K562 (cell line): ENCODE measurements at regions not wholly inside any gene's neighbourhood (a gene's known extent, or its start where the extent isn't known, plus 50 kb on each side); places are given as distances from the start of the nearest gene placed in this dataset.

Source experiments
- ATAC-seq: fragments of 200-7000 bp; cut with Tn5 transposase; 3 replicates; pipeline ENCODE4 v1.9.1; 2020; ENCODE audit warnings: moderate library complexity
- BruUV-seq: library from RNA; stranded (reverse); fragments of 400-500 nt; replicated peaks from 2 replicates; lab custom pipeline; 2021; lab: Mats Ljungman, UMichigan
- CTCF ChIA-PET: fragments of 300-600 bp; formaldehyde crosslinking; extraction: SDS; loops from one replicate; lab custom pipeline; 2021; ENCODE audit warnings: low intra/inter-chr PET ratio; lab: Yijun Ruan, JAX
- POLR2A ChIA-PET: fragments of 300-600, 350-650 bp; sonication (Branson Sonifier 250); formaldehyde crosslinking; extraction: SDS; loops from one replicate; lab custom pipeline; 2021; ENCODE audit warnings: antibody characterized with exemption, inconsistent platforms; lab: Yijun Ruan, JAX
- DNase-seq, 4 experiments: peaks; one replicate each; pipeline versions ENCODE4 v3.0.0 to v3.0.0-alpha.2; 2011 to 2018; ENCODE audit warnings: low spot score in 3 of 4, mixed read lengths in 3 of 4; ENCODE audit errors: extremely low read depth in 1 of 4
- FAIRE-seq: peaks from 2 replicates; lab custom pipeline; 2011; peaks lifted over from hg19 to GRCh38; lab: Jason Lieb, UNC
- H2AFZ ChIP-seq: 2 replicates; pipeline ENCODE4 v1.6.0; 2011; ENCODE audit warnings: low read depth, low read length, control low read depth, inconsistent platforms
- H3K27ac ChIP-seq: fragments of 200-600 bp; 3 replicates; pipeline ENCODE4 v1.8.0; 2011; ENCODE audit warnings: low read depth, mild to moderate bottlenecking, control low read depth, inconsistent platforms, low read length, moderate library complexity, mixed read lengths; ENCODE audit errors: extremely low read depth
- H3K27me3 ChIP-seq, 2 experiments: fragments of 300-600 bp in 1 of 2; 2 replicates in 1 of 2; 3 replicates in 1 of 2; pipeline versions ENCODE4 v1.6.0 to v1.8.0; 2011; ENCODE audit warnings: inconsistent platforms in 2 of 2, low read length in 2 of 2, mild to moderate bottlenecking in 1 of 2, mixed read lengths in 1 of 2, moderate library complexity in 1 of 2; ENCODE audit not compliant: control insufficient read depth in 2 of 2, insufficient read depth in 2 of 2
- H3K36me3 ChIP-seq: fragments of 300-600 bp; 3 replicates; pipeline ENCODE4 v1.8.0; 2011; ENCODE audit warnings: mild to moderate bottlenecking, low read length, inconsistent platforms; ENCODE audit not compliant: control insufficient read depth, insufficient read depth
- H3K4me1 ChIP-seq, 2 experiments: fragments of 200-600 bp in 1 of 2; replicated peaks in 1 of 2; 2 replicates in 1 of 2; 3 replicates in 1 of 2; pipeline versions ENCODE4 v1.5.1 to v1.8.0; 2011; ENCODE audit warnings: inconsistent platforms in 2 of 2, low read length in 2 of 2, mild to moderate bottlenecking in 1 of 2, mixed read lengths in 1 of 2, moderate library complexity in 1 of 2; ENCODE audit not compliant: control insufficient read depth in 2 of 2, insufficient read depth in 2 of 2
- H3K4me2 ChIP-seq: 2 replicates; pipeline ENCODE4 v1.6.1; 2011; ENCODE audit warnings: low read length, control low read depth, inconsistent platforms, mixed read lengths; ENCODE audit not compliant: insufficient read depth
- H3K4me3 ChIP-seq: fragments of 200-600 bp; sonication (generic), shearing (Covaris generic); 2 replicates; pipeline ENCODE4 v1.5.1; 2016; ENCODE audit warnings: control low read depth, inconsistent platforms
- H3K79me2 ChIP-seq: fragments of 200-600 bp; 3 replicates; pipeline ENCODE4 v1.8.0; 2011; ENCODE audit warnings: low read length, inconsistent platforms; ENCODE audit not compliant: control insufficient read depth, insufficient read depth
- H3K9ac ChIP-seq, 2 experiments: 2 replicates each; pipeline versions ENCODE4 v1.6.0 to v1.6.1; 2011; ENCODE audit warnings: low read depth in 2 of 2, low read length in 2 of 2, control low read depth in 1 of 2, inconsistent platforms in 1 of 2, mild to moderate bottlenecking in 1 of 2, mixed read lengths in 1 of 2; ENCODE audit not compliant: insufficient read depth in 1 of 2
- H3K9me1 ChIP-seq: one replicate; pipeline ENCODE4 v1.6.0; 2011; ENCODE audit warnings: inconsistent platforms, mild to moderate bottlenecking, low read length, moderate library complexity; ENCODE audit not compliant: control insufficient read depth, insufficient read depth
- H3K9me3 ChIP-seq: replicated peaks from 2 replicates; pipeline ENCODE4 v1.5.1; 2011; ENCODE audit warnings: low read depth, low read length, inconsistent platforms; ENCODE audit not compliant: control insufficient read depth, insufficient read depth
- H4K20me1 ChIP-seq: replicated peaks from 2 replicates; pipeline ENCODE4 v1.6.1; 2011; ENCODE audit warnings: low read length, inconsistent platforms, mixed read lengths; ENCODE audit not compliant: control insufficient read depth, insufficient read depth
- CREM ChIP-seq: IDR thresholded peaks from 2 replicates; pipeline ENCODE4 v1.6.1; 2014; ENCODE audit warnings: antibody characterized with exemption, low read depth
- ESRRB ChIP-seq: fragments of 250-450 bp; sonication (Bioruptor Pico); IDR thresholded peaks from 2 replicates; pipeline ENCODE4 v1.5.0; 2020; ENCODE audit warnings: mild to moderate bottlenecking, moderate library complexity, borderline replicate concordance
- EZH2 ChIP-seq: IDR thresholded peaks from 2 replicates; pipeline ENCODE4 v1.6.1; 2012; ENCODE audit warnings: low read depth, mild to moderate bottlenecking, inconsistent platforms, low read length, borderline replicate concordance
- GATA2 ChIP-seq: sonication (generic); formaldehyde crosslinking; IDR thresholded peaks from 2 replicates; pipeline ENCODE4 v1.4.0; 2020; ENCODE audit warnings: mild to moderate bottlenecking, missing genetic modification reagents
- LEF1 ChIP-seq: fragments of 450-650 bp; IDR thresholded peaks from 2 replicates; pipeline ENCODE4 v1.6.1; 2016; ENCODE audit warnings: mild to moderate bottlenecking
- MIER1 ChIP-seq: fragments of 450-650 bp; IDR thresholded peaks from 2 replicates; pipeline ENCODE4 v1.6.1; 2016; ENCODE audit warnings: antibody characterized with exemption, mild to moderate bottlenecking, low read depth
- PML ChIP-seq: IDR thresholded peaks from 2 replicates; pipeline ENCODE4 v1.6.1; 2012; ENCODE audit warnings: low read length, inconsistent platforms
- PTRF ChIP-seq: fragments of 450-650 bp; IDR thresholded peaks from 2 replicates; pipeline ENCODE4 v1.6.1; 2016; ENCODE audit warnings: mild to moderate bottlenecking, missing genetic modification characterization, missing compliant biosample characterization
- STAG1 ChIP-seq: sonication (generic); formaldehyde crosslinking; IDR thresholded peaks from 2 replicates; pipeline ENCODE4 v1.5.0; 2020; ENCODE audit warnings: missing genetic modification reagents, borderline replicate concordance
- TEAD1 ChIP-seq, 2 experiments: fragments of 450-650 bp in 1 of 2; sonication (generic) in 1 of 2; formaldehyde crosslinking; IDR thresholded peaks; 2 replicates each; pipeline versions ENCODE4 v1.4.0 to v1.8.0; 2020 to 2022; ENCODE audit warnings: mild to moderate bottlenecking in 2 of 2, missing genetic modification reagents in 1 of 2
- ZKSCAN1 ChIP-seq: fragments of 150-350 bp; IDR thresholded peaks from 2 replicates; pipeline ENCODE4 v1.6.1; 2016; ENCODE audit warnings: low read depth, low read length
- ZNF263 ChIP-seq: sonication (generic); formaldehyde crosslinking; IDR thresholded peaks from 2 replicates; pipeline ENCODE4 v1.8.0; 2022; ENCODE audit warnings: mild to moderate bottlenecking, missing genetic modification reagents, borderline replicate concordance
- ZNF444 ChIP-seq: fragments of 250-450 bp; sonication (Bioruptor Pico); IDR thresholded peaks from 2 replicates; pipeline ENCODE4 v1.4.0; 2020; ENCODE audit warnings: mild to moderate bottlenecking, moderate library complexity
- ZNF699 ChIP-seq: fragments of 250-450 bp; sonication (Bioruptor Pico); IDR thresholded peaks from 2 replicates; pipeline ENCODE4 v1.8.0; 2021; ENCODE audit warnings: mild to moderate bottlenecking, moderate library complexity; ENCODE audit not compliant: insufficient replicate concordance
- WGBS: fragments of 100-300 bp; shearing (Covaris generic); methylation state at CpG from one replicate; pipeline ENCODE4 v1.1.6; 2016; ENCODE audit warnings: low coverage, mixed read lengths; ENCODE audit not compliant: insufficient coverage; ENCODE audit errors: missing lambda C conversion rate; 5-methylcytosine and 5-hydroxymethylcytosine counted together
- in situ Hi-C: fragments of 300-500 bp; cut with MboI; formaldehyde crosslinking; loops from 4 replicates; pipeline ENCODE4 v1.15.0; 2018; ENCODE audit warnings: inconsistent platforms, mixed read lengths
- intact Hi-C: fragments of 100-400 bp; cut with micrococcal nuclease; formaldehyde crosslinking; loops from 2 replicates; pipeline ENCODE4 v1.14.2; 2022
- TF ChIP-seq, protein P1 (sequence below), 2 experiments: fragments of 150-350 bp in 1 of 2; IDR thresholded peaks; 2 replicates each; pipeline ENCODE4 v1.6.1; 2012 to 2016; ENCODE audit warnings: low read depth in 2 of 2, low read length in 2 of 2, mild to moderate bottlenecking in 1 of 2, moderate library complexity in 1 of 2
- TF ChIP-seq, protein P2 (sequence below): sonication (generic); IDR thresholded peaks from 2 replicates; pipeline ENCODE4 v1.6.1; 2016
- TF ChIP-seq, protein P3 (sequence below): fragments of 250-450 bp; sonication (Bioruptor Pico); IDR thresholded peaks from 2 replicates; pipeline ENCODE4 v1.8.0; 2021; ENCODE audit warnings: mild to moderate bottlenecking, moderate library complexity

DNA sequence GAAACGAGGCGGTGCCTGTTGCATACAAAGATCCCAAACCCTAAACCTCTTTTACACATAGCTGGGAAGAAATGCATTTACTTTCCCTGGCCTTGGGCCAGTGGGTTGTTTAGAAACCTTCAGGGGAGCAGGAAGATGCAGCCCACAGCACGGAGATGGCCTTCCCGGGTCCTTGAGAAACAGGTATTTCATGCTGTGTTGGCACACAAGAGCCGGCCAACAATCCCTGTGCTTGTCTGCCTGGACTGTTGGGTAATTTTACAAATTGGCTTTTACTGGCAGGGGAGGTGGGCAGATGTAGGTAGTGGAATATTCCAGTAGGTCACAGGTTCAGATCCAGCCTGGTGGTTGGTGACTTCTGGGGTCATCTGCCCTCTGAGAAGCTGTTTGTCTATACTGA, 148.0 kb downstream of the FOXL1 start (continued):
- TF ChIP-seq MIER1 = no peak
- no peak for TF ChIP-seq ZNF263 (CRISPR knock-in tag)
- TF ChIP-seq ESRRB (CRISPR knock-in tag) = no peak
- TF ChIP-seq LEF1 = no peak
- no peak for TF ChIP-seq GATA2 (CRISPR knock-in tag)
- no peak for TF ChIP-seq EZH2
- TF ChIP-seq, protein P1, sequence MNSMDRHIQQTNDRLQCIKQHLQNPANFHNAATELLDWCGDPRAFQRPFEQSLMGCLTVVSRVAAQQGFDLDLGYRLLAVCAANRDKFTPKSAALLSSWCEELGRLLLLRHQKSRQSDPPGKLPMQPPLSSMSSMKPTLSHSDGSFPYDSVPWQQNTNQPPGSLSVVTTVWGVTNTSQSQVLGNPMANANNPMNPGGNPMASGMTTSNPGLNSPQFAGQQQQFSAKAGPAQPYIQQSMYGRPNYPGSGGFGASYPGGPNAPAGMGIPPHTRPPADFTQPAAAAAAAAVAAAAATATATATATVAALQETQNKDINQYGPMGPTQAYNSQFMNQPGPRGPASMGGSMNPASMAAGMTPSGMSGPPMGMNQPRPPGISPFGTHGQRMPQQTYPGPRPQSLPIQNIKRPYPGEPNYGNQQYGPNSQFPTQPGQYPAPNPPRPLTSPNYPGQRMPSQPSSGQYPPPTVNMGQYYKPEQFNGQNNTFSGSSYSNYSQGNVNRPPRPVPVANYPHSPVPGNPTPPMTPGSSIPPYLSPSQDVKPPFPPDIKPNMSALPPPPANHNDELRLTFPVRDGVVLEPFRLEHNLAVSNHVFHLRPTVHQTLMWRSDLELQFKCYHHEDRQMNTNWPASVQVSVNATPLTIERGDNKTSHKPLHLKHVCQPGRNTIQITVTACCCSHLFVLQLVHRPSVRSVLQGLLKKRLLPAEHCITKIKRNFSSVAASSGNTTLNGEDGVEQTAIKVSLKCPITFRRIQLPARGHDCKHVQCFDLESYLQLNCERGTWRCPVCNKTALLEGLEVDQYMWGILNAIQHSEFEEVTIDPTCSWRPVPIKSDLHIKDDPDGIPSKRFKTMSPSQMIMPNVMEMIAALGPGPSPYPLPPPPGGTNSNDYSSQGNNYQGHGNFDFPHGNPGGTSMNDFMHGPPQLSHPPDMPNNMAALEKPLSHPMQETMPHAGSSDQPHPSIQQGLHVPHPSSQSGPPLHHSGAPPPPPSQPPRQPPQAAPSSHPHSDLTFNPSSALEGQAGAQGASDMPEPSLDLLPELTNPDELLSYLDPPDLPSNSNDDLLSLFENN (IDR thresholded peaks at IDR 0.05; ENCODE audit: low read depth in 2 of 2, low read length in 2 of 2) = no peak
- no peak for TF ChIP-seq PTRF (tag)
- TF ChIP-seq, all 486 proteins: peak for 0

DNA sequence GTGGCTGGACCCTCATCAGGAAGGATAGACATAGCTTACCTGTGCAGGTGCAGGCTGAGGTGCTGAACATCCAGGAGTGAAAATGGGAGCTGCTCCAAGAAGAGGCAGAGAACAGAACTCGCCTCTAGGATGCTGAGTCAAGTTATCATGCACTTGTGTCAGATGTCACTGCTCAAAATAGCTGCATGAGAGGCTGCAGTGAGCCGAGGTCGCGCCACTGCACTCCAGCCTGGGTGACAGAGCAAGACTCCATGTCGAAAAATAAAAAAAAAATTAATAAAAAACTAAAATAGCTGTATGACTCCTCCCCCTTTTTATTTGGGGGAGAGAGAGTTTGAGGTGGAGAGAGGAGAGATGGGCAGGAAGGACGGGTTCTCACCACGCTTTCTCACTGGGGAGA, 148.8 kb downstream of the FOXL1 start:
- H3K9me1 ChIP-seq = no peaks in the 10 kb centered on the region
- H3K79me2 ChIP-seq = no peaks in the 10 kb centered on the region
- H3K27me3 ChIP-seq = peaks cover 3 to 45% of the 10 kb centered on the region in 2 experiments; a peak in 4 of 5 replicates
- no peak overlapping the region for H3K9ac ChIP-seq
- FAIRE-seq (no peak), ATAC-seq (no peak), DNase-seq (no peak)
- POLR2A ChIA-PET = no interaction called here
- CTCF ChIA-PET = interaction anchor here (0.5 kb wide), 1 partner anchor 352 kb away, joined by 3 read pairs; no protein-coding TSS in a partner anchor
- H4K20me1 ChIP-seq = 0 out of 2 replicates have a peak, but pooled peaks cover 5% of the 10 kb centered on the region
- H3K36me3 ChIP-seq = no peaks in the 10 kb centered on the region
- H3K27ac ChIP-seq = no peak overlapping the region
- in situ Hi-C loops (no loop called here), intact Hi-C loops (no loop called here)
- H2AFZ ChIP-seq = no peak overlapping the region
- H3K9me3 ChIP-seq = no peaks in the 10 kb centered on the region
- H3K4me3 ChIP-seq = no peak overlapping the region
- TF ChIP-seq, protein P2, sequence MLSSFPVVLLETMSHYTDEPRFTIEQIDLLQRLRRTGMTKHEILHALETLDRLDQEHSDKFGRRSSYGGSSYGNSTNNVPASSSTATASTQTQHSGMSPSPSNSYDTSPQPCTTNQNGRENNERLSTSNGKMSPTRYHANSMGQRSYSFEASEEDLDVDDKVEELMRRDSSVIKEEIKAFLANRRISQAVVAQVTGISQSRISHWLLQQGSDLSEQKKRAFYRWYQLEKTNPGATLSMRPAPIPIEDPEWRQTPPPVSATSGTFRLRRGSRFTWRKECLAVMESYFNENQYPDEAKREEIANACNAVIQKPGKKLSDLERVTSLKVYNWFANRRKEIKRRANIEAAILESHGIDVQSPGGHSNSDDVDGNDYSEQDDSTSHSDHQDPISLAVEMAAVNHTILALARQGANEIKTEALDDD = no peak
- no peak for TF ChIP-seq ZKSCAN1
- TF ChIP-seq, protein P3, sequence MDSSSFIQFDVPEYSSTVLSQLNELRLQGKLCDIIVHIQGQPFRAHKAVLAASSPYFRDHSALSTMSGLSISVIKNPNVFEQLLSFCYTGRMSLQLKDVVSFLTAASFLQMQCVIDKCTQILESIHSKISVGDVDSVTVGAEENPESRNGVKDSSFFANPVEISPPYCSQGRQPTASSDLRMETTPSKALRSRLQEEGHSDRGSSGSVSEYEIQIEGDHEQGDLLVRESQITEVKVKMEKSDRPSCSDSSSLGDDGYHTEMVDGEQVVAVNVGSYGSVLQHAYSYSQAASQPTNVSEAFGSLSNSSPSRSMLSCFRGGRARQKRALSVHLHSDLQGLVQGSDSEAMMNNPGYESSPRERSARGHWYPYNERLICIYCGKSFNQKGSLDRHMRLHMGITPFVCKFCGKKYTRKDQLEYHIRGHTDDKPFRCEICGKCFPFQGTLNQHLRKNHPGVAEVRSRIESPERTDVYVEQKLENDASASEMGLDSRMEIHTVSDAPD = no peak
- TF ChIP-seq ZNF699 (CRISPR knock-in tag) = no peak
- no peak for TF ChIP-seq PML
- no peak for TF ChIP-seq CREM
- no peak for TF ChIP-seq ZNF444 (CRISPR knock-in tag)
- TF ChIP-seq STAG1 (CRISPR knock-in tag) = no peak
- TF ChIP-seq TEAD1 (CRISPR knock-in tag; IDR thresholded peaks at IDR 0.05) = no peak
- no peaks in the 10 kb centered on the region for H3K4me1 ChIP-seq
- BruUV-seq = no TSS peak
- H3K4me2 ChIP-seq = no peak overlapping the region
- 0% methylated on average over 7 of the region's 7 CpGs for WGBS
